Lower leg skin (tissue), 3 donors: ENCODE measurements at regions not wholly inside any gene's neighbourhood (a gene's known extent, or its start where the extent isn't known, plus 50 kb on each side); places are given as distances from the start of the nearest gene placed in this dataset.
"Not testable (repeated sequence)": the region's sequence is repeated elsewhere in the genome, so short reads cannot be mapped to it uniquely, and the experiment has no call there.

ENCODE experiments used
- CTCF ChIP-seq, 3 donors: fragments of 450-650 bp; IDR thresholded peaks; one replicate each; pipeline ENCODE4 v1.5.1; 2016; ENCODE audit warnings: antibody characterized with exemption in 3 of 3, mild to moderate bottlenecking in 3 of 3, moderate library complexity in 2 of 3
- POLR2A ChIP-seq, 2 donors: fragments of 450-650 bp; IDR thresholded peaks; one replicate each; pipeline ENCODE4 v1.6.1; 2016 to 2017; ENCODE audit warnings: antibody characterized with exemption in 2 of 2, mild to moderate bottlenecking in 1 of 2, moderate library complexity in 1 of 2

- not testable (repeated sequence) for TF ChIP-seq POLR2A, CTCF (IDR thresholded peaks at IDR 0.05)
These were observed 803.8 kb downstream of the TMEM121 start for GRCh38 chr14:106329987-106330774.
